H1 (cell line): ENCODE measurements at regions not wholly inside any gene's neighbourhood (a gene's known extent, or its start where the extent isn't known, plus 50 kb on each side); places are given as distances from the start of the nearest gene placed in this dataset.
"Not testable (repeated sequence)": the region's sequence is repeated elsewhere in the genome, so short reads cannot be mapped to it uniquely, and the experiment has no call there.

Source experiments
- CTCF ChIA-PET: fragments of 300-600 bp; sonication (Branson Sonifier 250); formaldehyde crosslinking; loops from one replicate; lab custom pipeline; 2021; ENCODE audit not compliant: partially characterized antibody; lab: Charles Lee
- POLR2A ChIA-PET: fragments of 300-600 bp; sonication (Branson Sonifier 250); formaldehyde crosslinking; loops from one replicate; lab custom pipeline; 2021; ENCODE audit warnings: inconsistent platforms; ENCODE audit not compliant: partially characterized antibody; lab: Charles Lee
- DNase-seq, 2 experiments: peaks; one replicate each; pipeline versions ENCODE4 v3.0.0 to v3.0.0-alpha.2; 2010 to 2022; ENCODE audit warnings: low spot score in 2 of 2, low read depth in 1 of 2, mixed read lengths in 1 of 2
- FAIRE-seq: peaks from 2 replicates; lab custom pipeline; 2011; peaks lifted over from hg19 to GRCh38; lab: Jason Lieb, UNC
- H2AFZ ChIP-seq: 2 replicates; pipeline ENCODE4 v1.8.1; 2012; ENCODE audit warnings: low read length, inconsistent platforms
- H2AK5ac ChIP-seq: 2 replicates; pipeline ENCODE4 v1.6.1; 2013; ENCODE audit warnings: low read depth, low read length
- H2BK120ac ChIP-seq: replicated peaks from 2 replicates; pipeline ENCODE3; 2013; ENCODE audit warnings: low read depth, low read length, inconsistent platforms
- H2BK12ac ChIP-seq: 2 replicates; pipeline ENCODE4 v1.6.1; 2013; ENCODE audit warnings: low read depth, low read length
- H2BK15ac ChIP-seq: 2 replicates; pipeline ENCODE4 v1.6.1; 2013; ENCODE audit warnings: low read length
- H2BK20ac ChIP-seq: 2 replicates; pipeline ENCODE4 v1.6.1; 2013; ENCODE audit warnings: low read length
- H2BK5ac ChIP-seq: 2 replicates; pipeline ENCODE4 v1.6.1; 2013; ENCODE audit warnings: low read depth, low read length
- H3K14ac ChIP-seq: 2 replicates; pipeline ENCODE4 v1.6.1; 2013; ENCODE audit warnings: inconsistent platforms; ENCODE audit not compliant: insufficient read length
- H3K18ac ChIP-seq: 2 replicates; pipeline ENCODE4 v1.6.1; 2013; ENCODE audit warnings: low read length; ENCODE audit errors: extremely low read depth
- H3K23ac ChIP-seq: 2 replicates; pipeline ENCODE4 v1.6.1; 2013; ENCODE audit warnings: inconsistent platforms; ENCODE audit not compliant: insufficient read length
- H3K23me2 ChIP-seq: 2 replicates; pipeline ENCODE4 v1.6.1; 2013; ENCODE audit warnings: low read depth, low read length
- H3K27ac ChIP-seq: 2 replicates; pipeline ENCODE4 v1.6.1; 2011; ENCODE audit warnings: low read depth, low read length, inconsistent platforms
- H3K27me3 ChIP-seq, 4 experiments: replicated peaks in 1 of 4; 1 replicate in 1 of 4; 2 replicates in 3 of 4; pipeline versions ENCODE4 v1.6.1 to v1.8.1; 2011 to 2013; ENCODE audit warnings: low read length in 3 of 4, mild to moderate bottlenecking in 3 of 4, inconsistent platforms in 2 of 4, mixed read lengths in 2 of 4, moderate library complexity in 1 of 4; ENCODE audit not compliant: control insufficient read depth in 3 of 4, insufficient read depth in 3 of 4; ENCODE audit errors: extremely low read depth in 1 of 4
- H3K36me3 ChIP-seq, 4 experiments: 2 replicates each; pipeline versions ENCODE4 v1.6.1 to v1.8.1; 2011 to 2013; ENCODE audit warnings: mild to moderate bottlenecking in 4 of 4, low read length in 3 of 4, moderate library complexity in 2 of 4, control low read depth in 1 of 4, inconsistent platforms in 1 of 4; ENCODE audit not compliant: insufficient read depth in 4 of 4, control insufficient read depth in 2 of 4
- H3K4ac ChIP-seq: replicated peaks from 2 replicates; pipeline ENCODE3; 2013; ENCODE audit warnings: low read length, low read depth, mixed read lengths, inconsistent platforms; ENCODE audit not compliant: insufficient read length
- H3K4me1 ChIP-seq, 4 experiments: replicated peaks in 1 of 4; 1 replicate in 1 of 4; 2 replicates in 3 of 4; pipeline versions ENCODE4 v1.6.1 to v1.8.1; 2011 to 2013; ENCODE audit warnings: low read length in 3 of 4, inconsistent platforms in 2 of 4, mixed read lengths in 1 of 4; ENCODE audit not compliant: insufficient read depth in 4 of 4, control insufficient read depth in 3 of 4
- H3K4me2 ChIP-seq, 2 experiments: 2 replicates each; pipeline versions ENCODE4 v1.6.1 to v1.8.1; 2011 to 2013; ENCODE audit warnings: low read depth in 2 of 2, low read length in 2 of 2, control low read depth in 1 of 2, inconsistent platforms in 1 of 2, mild to moderate bottlenecking in 1 of 2; ENCODE audit not compliant: insufficient read depth in 1 of 2
- H3K4me3 ChIP-seq, 4 experiments: fragments of 200-600, 300-600 bp in 1 of 4; sonication (generic), shearing (Covaris generic), sonication (Bioruptor Twin) in 1 of 4; 2 replicates each; pipeline versions ENCODE4 v1.5.1 to v1.8.1; 2011 to 2016; ENCODE audit warnings: low read length in 4 of 4, low read depth in 3 of 4, control low read depth in 2 of 4, inconsistent platforms in 2 of 4, mild to moderate bottlenecking in 2 of 4, mixed read lengths in 1 of 4, moderate library complexity in 1 of 4; ENCODE audit not compliant: insufficient read depth in 2 of 4; ENCODE audit errors: extremely low read depth in 1 of 4
- H3K56ac ChIP-seq: replicated peaks from 2 replicates; pipeline ENCODE3; 2013; ENCODE audit warnings: low read depth, mild to moderate bottlenecking, mixed read lengths, low read length, inconsistent platforms; ENCODE audit not compliant: insufficient read length
- H3K79me1 ChIP-seq: 2 replicates; pipeline ENCODE4 v1.6.1; 2013; ENCODE audit warnings: low read depth, low read length, control low read depth
- H3K79me2 ChIP-seq, 2 experiments: 2 replicates each; pipeline versions ENCODE4 v1.6.1 to v1.8.1; 2012 to 2013; ENCODE audit warnings: low read length in 2 of 2, mild to moderate bottlenecking in 2 of 2, inconsistent platforms in 1 of 2; ENCODE audit not compliant: insufficient read depth in 2 of 2, control insufficient read depth in 1 of 2
- H3K9ac ChIP-seq, 4 experiments: replicated peaks in 1 of 4; 1 replicate in 1 of 4; 2 replicates in 3 of 4; pipeline versions ENCODE4 v1.6.1 to v1.8.1; 2011 to 2013; ENCODE audit warnings: low read depth in 3 of 4, low read length in 3 of 4, control low read depth in 2 of 4, mild to moderate bottlenecking in 2 of 4, moderate library complexity in 2 of 4, inconsistent platforms in 1 of 4; ENCODE audit errors: extremely low read depth in 1 of 4
- H3K9me3 ChIP-seq, 2 experiments: 2 replicates each; pipeline versions ENCODE4 v1.6.1 to v1.8.1; 2012 to 2013; ENCODE audit warnings: mild to moderate bottlenecking in 2 of 2, moderate library complexity in 2 of 2, control low read depth in 1 of 2, inconsistent platforms in 1 of 2, low read depth in 1 of 2, low read length in 1 of 2, mixed read lengths in 1 of 2; ENCODE audit not compliant: insufficient read depth in 2 of 2
- H4K20me1 ChIP-seq, 2 experiments: replicated peaks in 1 of 2; 2 replicates each; pipeline versions ENCODE3 to v1.8.1; 2011 to 2013; ENCODE audit warnings: inconsistent platforms in 2 of 2, low read length in 2 of 2, mild to moderate bottlenecking in 1 of 2; ENCODE audit not compliant: insufficient read depth in 2 of 2, control insufficient read depth in 1 of 2
- H4K5ac ChIP-seq: 2 replicates; pipeline ENCODE4 v1.6.1; 2013; ENCODE audit warnings: low read length, low read depth, mixed read lengths, inconsistent platforms; ENCODE audit not compliant: insufficient read length
- H4K8ac ChIP-seq: 2 replicates; pipeline ENCODE4 v1.8.0; 2013; ENCODE audit warnings: mild to moderate bottlenecking, moderate library complexity, low read length, inconsistent platforms; ENCODE audit not compliant: insufficient read depth; ENCODE audit errors: extremely low read depth
- H4K91ac ChIP-seq: replicated peaks from 2 replicates; pipeline ENCODE3; 2013; ENCODE audit warnings: low read length, mixed read lengths, inconsistent platforms; ENCODE audit not compliant: insufficient read length
- WGBS, 2 experiments: shearing (Covaris generic) in 1 of 2; methylation state at CpG; one replicate each; pipeline versions ENCODE4 v1.1.6 to v1.1.7; 2013 to 2015; ENCODE audit warnings: low lambda C conversion rate in 2 of 2, mixed read lengths in 2 of 2, inconsistent platforms in 1 of 2, low coverage in 1 of 2, missing lambda C conversion rate in 1 of 2; ENCODE audit not compliant: insufficient replicate concordance in 2 of 2, insufficient coverage in 1 of 2, insufficient read length in 1 of 2; ENCODE audit errors: extremely low coverage in 1 of 2, missing lambda C conversion rate in 1 of 2; 5-methylcytosine and 5-hydroxymethylcytosine counted together

- H3K23me2 ChIP-seq, H3K18ac ChIP-seq, H4K91ac ChIP-seq, H3K23ac ChIP-seq, H2BK15ac ChIP-seq, FAIRE-seq, H3K9me3 ChIP-seq, H3K4me1 ChIP-seq, H3K27ac ChIP-seq, H2BK5ac ChIP-seq, H2BK20ac ChIP-seq, H3K14ac ChIP-seq, H4K5ac ChIP-seq, H3K56ac ChIP-seq, H3K4ac ChIP-seq, H2BK120ac ChIP-seq, H4K20me1 ChIP-seq, H2BK12ac ChIP-seq, H3K27me3 ChIP-seq, H2AK5ac ChIP-seq, POLR2A ChIA-PET, H4K8ac ChIP-seq, H2AFZ ChIP-seq, DNase-seq, H3K4me2 ChIP-seq, H3K4me3 ChIP-seq, H3K79me1 ChIP-seq, H3K36me3 ChIP-seq, H3K9ac ChIP-seq, H3K79me2 ChIP-seq, CTCF ChIA-PET: not testable (repeated sequence)
- WGBS, 2 experiments: 92% methylated on average over 2 of the region's 2 CpGs; no CpG with 5 or more reads in 1 of the 2 experiments
Measured at GRCh38 chr11:57893200-57893599, 130.5 kb upstream of the OR9Q1 start.
